PC-3 (cell line): ENCODE measurements at regions not wholly inside any gene's neighbourhood (a gene's known extent, or its start where the extent isn't known, plus 50 kb on each side); places are given as distances from the start of the nearest gene placed in this dataset.

Experiments
- EZH2phosphoT487 ChIP-seq: fragments of 300-600 bp; sonication (generic); IDR thresholded peaks from 2 replicates; pipeline ENCODE4 v1.6.1; 2018; ENCODE audit warnings: mild to moderate bottlenecking, antibody characterized with exemption, low read length, borderline replicate concordance
- TF ChIP-seq, protein P1 (sequence below): fragments of 300-600 bp; sonication (generic); conservative IDR thresholded peaks from 2 replicates; pipeline ENCODE4 v1.5.1; 2017; ENCODE audit warnings: antibody characterized with exemption, low read depth, mild to moderate bottlenecking, low read length

GRCh38 chr5:171570244-171570825 is 150.9 kb downstream of the FGF18 start:
- TF ChIP-seq EZH2phosphoT487 = no peak
- TF ChIP-seq, protein P1, sequence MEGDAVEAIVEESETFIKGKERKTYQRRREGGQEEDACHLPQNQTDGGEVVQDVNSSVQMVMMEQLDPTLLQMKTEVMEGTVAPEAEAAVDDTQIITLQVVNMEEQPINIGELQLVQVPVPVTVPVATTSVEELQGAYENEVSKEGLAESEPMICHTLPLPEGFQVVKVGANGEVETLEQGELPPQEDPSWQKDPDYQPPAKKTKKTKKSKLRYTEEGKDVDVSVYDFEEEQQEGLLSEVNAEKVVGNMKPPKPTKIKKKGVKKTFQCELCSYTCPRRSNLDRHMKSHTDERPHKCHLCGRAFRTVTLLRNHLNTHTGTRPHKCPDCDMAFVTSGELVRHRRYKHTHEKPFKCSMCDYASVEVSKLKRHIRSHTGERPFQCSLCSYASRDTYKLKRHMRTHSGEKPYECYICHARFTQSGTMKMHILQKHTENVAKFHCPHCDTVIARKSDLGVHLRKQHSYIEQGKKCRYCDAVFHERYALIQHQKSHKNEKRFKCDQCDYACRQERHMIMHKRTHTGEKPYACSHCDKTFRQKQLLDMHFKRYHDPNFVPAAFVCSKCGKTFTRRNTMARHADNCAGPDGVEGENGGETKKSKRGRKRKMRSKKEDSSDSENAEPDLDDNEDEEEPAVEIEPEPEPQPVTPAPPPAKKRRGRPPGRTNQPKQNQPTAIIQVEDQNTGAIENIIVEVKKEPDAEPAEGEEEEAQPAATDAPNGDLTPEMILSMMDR = no peak
